IPS-18a (cell line): ENCODE measurements at regions not wholly inside any gene's neighbourhood (a gene's known extent, or its start where the extent isn't known, plus 50 kb on each side); places are given as distances from the start of the nearest gene placed in this dataset.

Experiments used
- H3K27ac ChIP-seq: one replicate; pipeline ENCODE4 v1.5.1; 2013; ENCODE audit warnings: low read length
- H3K27me3 ChIP-seq: one replicate; pipeline ENCODE4 v1.6.1; 2013; ENCODE audit warnings: mild to moderate bottlenecking, low read length; ENCODE audit not compliant: control insufficient read depth, insufficient read depth
- H3K36me3 ChIP-seq: one replicate; pipeline ENCODE4 v1.6.1; 2013; ENCODE audit warnings: low read depth, low read length; ENCODE audit not compliant: control insufficient read depth
- H3K4me1 ChIP-seq: one replicate; pipeline ENCODE4 v1.6.1; 2013; ENCODE audit warnings: low read depth, low read length; ENCODE audit not compliant: control insufficient read depth
- H3K4me3 ChIP-seq: one replicate; pipeline ENCODE4 v1.5.1; 2013; ENCODE audit warnings: low read length
- H3K9ac ChIP-seq: one replicate; pipeline ENCODE4 v1.6.1; 2013; ENCODE audit warnings: mild to moderate bottlenecking, low read length, moderate library complexity
- H3K9me3 ChIP-seq: one replicate; pipeline ENCODE4 v1.6.1; 2013; ENCODE audit warnings: low read depth, low read length; ENCODE audit not compliant: control insufficient read depth

DNA sequence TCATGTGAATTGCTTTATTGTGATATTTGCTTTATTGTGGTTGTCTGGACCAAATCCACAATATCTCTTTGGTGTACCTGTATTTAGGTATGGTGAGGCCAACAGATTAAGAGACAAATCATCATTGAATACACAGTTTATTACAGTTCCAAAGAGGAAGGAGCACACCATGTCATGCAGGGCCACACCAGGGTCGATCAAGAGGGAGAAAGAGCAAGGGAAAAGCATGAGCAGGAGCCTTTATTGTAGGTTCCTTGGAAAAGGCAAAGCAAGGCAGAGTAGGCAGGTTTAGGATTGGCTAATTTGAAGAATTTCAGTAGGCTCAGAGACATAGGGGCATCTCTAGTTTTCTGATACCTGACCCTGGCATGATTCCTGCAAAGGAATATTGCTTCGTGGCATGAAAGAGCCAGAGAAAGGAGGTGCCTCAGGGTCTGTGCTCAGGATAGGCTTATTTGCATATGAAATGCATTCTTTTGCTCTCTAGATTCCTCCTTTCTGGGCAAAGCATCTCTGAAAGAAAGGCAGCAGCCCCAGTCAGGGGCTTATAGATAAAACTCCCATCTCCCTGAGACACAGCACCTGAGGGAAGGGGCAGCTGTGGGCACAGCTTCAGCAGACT is 214.2 kb upstream of the ERBB4 start:
- Histone ChIP-seq H3K36me3 (no peaks in the 10 kb centered on the region), H3K9me3 (peaks cover 9% of the 10 kb centered on the region), H3K9ac (no peak overlapping the region), H3K4me3 (no peak overlapping the region), H3K27ac (no peak overlapping the region), H3K27me3 (no peaks in the 10 kb centered on the region), H3K4me1 (no peaks in the 10 kb centered on the region)

DNA sequence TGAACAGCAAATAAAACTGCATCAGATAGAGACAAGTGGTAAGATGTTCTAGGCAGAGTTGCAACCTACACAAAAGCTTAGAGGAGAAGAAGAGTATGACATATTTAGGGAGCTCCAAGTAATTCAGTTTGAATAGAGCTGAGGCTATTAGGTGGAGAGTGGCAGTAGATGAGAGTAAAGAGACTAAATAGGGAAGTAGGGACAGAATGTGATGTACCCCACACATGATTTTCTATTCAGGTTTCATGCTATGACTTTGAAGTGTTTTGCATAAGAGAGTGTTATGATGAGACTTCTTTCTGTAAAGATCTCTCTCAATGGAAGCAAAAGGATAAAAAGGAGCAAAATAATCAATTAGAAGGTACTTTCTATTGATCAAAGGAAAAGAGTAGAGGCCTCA is 206.8 kb upstream of the ERBB4 start:
- Histone ChIP-seq H3K27me3 (no peaks in the 10 kb centered on the region), H3K27ac (no peak overlapping the region), H3K36me3 (no peaks in the 10 kb centered on the region), H3K4me3 (no peak overlapping the region), H3K4me1 (peaks cover 3% of the 10 kb centered on the region), H3K9me3 (no peaks in the 10 kb centered on the region), H3K9ac (no peak overlapping the region)

DNA sequence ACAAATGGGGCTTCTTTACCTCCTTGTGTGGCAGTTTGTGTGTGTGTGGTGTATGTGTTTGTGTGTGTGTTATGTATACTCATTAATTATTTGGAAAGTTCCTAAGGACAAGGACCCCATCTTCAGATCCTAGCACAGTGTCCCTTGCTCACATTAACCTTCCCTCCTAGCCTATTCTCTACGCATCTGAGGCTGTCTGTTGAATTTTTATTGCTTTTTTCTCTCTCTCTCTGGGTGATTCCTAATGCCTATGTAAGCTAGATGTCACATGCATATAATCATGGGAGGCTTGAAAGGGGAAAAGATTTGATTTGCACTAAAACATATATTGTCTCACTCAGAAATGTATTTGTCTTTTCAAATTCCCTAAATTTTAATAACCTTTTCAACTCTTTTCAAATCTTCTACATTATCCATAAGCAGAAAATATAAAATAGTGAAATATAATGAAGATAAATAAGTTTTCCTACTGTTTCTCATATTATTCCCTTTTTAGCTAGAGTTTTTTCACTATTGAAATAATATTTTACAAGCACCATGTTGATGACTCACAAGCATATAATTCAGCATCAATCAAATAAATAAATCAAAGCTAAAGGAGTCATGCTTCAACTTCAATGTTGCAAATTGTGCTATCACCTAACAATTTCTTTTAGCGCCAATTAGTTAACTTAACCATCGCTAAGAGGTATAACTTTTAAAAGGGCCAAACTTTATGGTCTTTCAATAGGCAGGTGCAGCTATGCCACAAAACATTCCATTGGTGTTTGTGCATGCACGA is 199.0 kb upstream of the ERBB4 start:
- Histone ChIP-seq H3K9me3 (no peaks in the 10 kb centered on the region), H3K9ac (no peak overlapping the region)

DNA sequence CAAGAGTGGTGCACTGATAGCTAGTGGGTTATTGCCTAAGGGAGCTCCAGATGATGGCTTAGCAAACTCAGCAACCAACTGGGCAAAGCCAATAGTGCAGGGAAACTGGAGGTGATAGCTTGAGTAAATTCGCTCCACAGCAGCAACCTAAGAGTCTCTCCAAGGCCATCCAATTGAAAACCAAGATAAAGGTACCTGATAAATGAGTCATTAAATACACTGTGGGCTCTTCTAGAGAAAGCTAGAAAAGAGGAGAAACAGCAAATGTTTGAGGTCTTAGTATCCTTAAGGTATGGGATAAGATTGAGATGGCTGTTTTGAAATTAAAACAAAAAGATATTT is 197.8 kb upstream of the ERBB4 start:
- Histone ChIP-seq H3K9ac (no peak overlapping the region), H3K9me3 (no peaks in the 10 kb centered on the region), H3K36me3 (no peaks in the 10 kb centered on the region), H3K4me3 (no peak overlapping the region), H3K27me3 (no peaks in the 10 kb centered on the region), H3K27ac (no peak overlapping the region), H3K4me1 (peaks cover 3% of the 10 kb centered on the region)

More for the DNA sequence above, 199.0 kb upstream of the ERBB4 start:
- no peaks in the 10 kb centered on the region for H3K27me3 ChIP-seq
- no peak overlapping the region for H3K4me3 ChIP-seq
- H3K36me3 ChIP-seq = no peaks in the 10 kb centered on the region
- no peak overlapping the region for H3K27ac ChIP-seq
- peaks cover 3% of the 10 kb centered on the region for H3K4me1 ChIP-seq

DNA sequence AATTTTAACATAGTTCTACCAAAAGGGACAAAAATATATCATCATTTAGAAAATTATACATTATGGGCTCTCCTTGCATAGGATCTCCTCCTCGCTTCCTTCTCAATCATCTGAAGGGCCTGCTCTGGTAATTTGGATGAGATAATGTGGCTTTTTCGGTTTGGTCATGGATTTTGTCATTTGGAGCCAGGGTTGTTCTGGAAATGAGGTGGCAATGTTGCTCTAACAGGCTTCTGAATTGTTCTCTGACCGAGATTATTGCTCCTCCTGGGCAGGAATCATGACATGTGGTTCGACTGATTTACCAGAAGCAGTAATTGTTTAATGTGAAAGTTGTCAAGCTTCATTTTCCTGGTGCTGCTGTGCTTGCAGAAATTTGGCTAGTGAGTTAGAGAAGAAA is 194.7 kb upstream of the ERBB4 start:
- no peaks in the 10 kb centered on the region for H3K9me3 ChIP-seq
- H3K4me1 ChIP-seq = no peaks in the 10 kb centered on the region
- H3K9ac ChIP-seq = no peak overlapping the region
- H3K27ac ChIP-seq = no peak overlapping the region
- H3K4me3 ChIP-seq = no peak overlapping the region
- no peaks in the 10 kb centered on the region for H3K27me3 ChIP-seq
- H3K36me3 ChIP-seq = no peaks in the 10 kb centered on the region

DNA sequence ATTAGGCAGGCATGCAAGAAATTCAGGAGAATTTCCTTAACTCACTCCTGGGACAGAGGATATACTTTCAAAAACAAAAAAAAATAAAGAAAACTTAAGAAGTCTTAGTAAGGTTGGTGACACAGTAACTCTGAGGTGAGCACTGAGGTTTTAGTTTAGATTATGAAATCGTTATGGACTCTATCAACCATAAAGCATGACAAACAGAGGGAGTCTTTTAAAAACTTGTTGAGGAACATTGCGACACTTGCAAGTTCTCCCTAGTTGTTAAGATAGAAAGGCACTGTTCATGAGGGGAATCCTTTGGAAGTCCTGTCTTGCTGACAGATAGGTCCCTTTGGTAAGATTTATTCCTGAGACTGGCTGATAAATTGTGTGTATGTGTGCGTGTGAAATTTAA is 194.3 kb upstream of the ERBB4 start:
- Histone ChIP-seq H3K4me3 (no peak overlapping the region), H3K9me3 (no peaks in the 10 kb centered on the region), H3K4me1 (no peaks in the 10 kb centered on the region), H3K27ac (no peak overlapping the region), H3K9ac (no peak overlapping the region), H3K27me3 (no peaks in the 10 kb centered on the region), H3K36me3 (no peaks in the 10 kb centered on the region)

DNA sequence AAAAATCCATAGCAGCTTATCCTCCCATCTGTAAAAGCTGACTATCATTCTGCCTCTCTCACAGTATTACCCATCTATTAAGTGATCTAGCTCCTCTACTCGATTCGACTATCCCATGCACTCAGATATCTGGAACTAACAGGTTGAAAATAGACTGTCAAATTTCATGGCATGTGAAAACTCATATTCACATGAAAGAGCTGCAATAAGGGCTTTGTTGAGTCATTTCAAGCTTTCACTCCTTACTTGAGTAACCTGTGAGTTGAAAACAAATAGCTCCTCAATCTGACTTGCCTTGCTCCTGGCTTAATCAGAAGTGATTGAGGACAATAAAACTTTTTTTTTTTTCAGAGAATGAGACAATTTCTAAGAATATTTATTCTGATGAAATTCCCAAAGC is 192.4 kb upstream of the ERBB4 start:
- Histone ChIP-seq H3K4me1 (peaks cover 3% of the 10 kb centered on the region), H3K9me3 (no peaks in the 10 kb centered on the region), H3K36me3 (no peaks in the 10 kb centered on the region), H3K9ac (no peak overlapping the region), H3K4me3 (no peak overlapping the region), H3K27ac (no peak overlapping the region), H3K27me3 (no peaks in the 10 kb centered on the region)

DNA sequence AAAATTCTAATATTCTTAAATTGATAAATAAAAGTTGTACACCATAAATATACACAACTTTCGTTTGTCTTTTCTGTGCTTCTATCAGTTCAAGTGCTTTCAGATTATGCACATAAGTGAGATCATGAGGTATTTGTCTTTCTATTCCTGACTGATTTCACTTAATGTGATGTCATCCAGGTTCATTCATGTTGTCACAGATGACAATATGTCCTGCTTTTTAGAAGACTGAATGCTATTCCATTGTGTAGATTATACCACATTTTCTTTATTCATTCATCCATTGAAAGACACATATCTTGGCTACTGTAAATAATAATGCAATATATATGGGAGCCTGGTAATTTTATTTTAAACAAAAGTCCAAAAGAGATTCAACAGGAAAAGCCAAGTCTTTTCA is 190.1 kb upstream of the ERBB4 start:
- no peak overlapping the region for H3K9ac ChIP-seq
- peaks cover 3% of the 10 kb centered on the region for H3K4me1 ChIP-seq
- H3K4me3 ChIP-seq = no peak overlapping the region
- H3K27me3 ChIP-seq = no peaks in the 10 kb centered on the region
- no peak overlapping the region for H3K27ac ChIP-seq
- H3K9me3 ChIP-seq = no peaks in the 10 kb centered on the region
- no peaks in the 10 kb centered on the region for H3K36me3 ChIP-seq

DNA sequence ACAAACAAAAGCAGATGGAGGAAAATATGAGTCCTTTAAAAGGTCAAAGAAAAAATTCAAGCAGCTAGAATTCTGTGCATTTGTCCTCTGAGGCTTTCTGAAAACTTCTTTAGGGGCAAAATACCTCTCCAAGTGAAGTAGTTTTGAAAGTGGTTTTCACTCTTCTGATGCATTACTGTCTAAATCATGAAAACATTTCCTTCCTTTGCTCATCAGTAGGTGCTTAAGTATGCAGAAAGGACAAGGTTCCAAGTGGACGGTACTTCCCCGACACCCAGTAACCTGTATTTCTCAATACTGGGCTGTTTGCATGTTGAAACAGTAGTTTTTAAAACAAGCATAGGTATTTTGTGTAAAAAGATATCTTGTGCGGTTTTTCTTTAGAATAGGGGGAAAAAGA is 189.1 kb upstream of the ERBB4 start:
- Histone ChIP-seq H3K27me3 (no peaks in the 10 kb centered on the region), H3K4me3 (no peak overlapping the region), H3K27ac (no peak overlapping the region), H3K9ac (no peak overlapping the region), H3K36me3 (no peaks in the 10 kb centered on the region), H3K4me1 (peaks cover 3% of the 10 kb centered on the region), H3K9me3 (no peaks in the 10 kb centered on the region)

DNA sequence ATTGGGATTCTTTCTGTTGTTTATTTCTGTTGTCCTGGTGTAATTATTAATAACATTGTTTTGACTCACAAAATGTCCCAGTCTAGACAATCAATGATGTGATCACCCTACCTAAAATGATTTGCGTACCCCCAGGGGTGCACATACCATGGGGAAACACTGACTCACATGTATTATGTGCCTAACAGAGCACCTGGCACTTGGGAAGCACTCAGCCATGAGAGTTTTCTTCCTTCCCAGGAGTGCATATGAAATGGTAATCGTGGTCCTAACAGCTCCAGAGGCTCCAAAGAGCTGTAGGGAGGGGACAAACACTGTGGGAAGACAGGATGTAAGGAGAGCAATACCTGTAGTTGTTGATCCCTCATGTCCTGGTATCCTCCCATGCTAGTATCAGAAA is 187.8 kb upstream of the ERBB4 start:
- H3K36me3 ChIP-seq = no peaks in the 10 kb centered on the region
- no peak overlapping the region for H3K9ac ChIP-seq
- H3K9me3 ChIP-seq = no peaks in the 10 kb centered on the region
- H3K27ac ChIP-seq = no peak overlapping the region
- no peak overlapping the region for H3K4me3 ChIP-seq
- no peaks in the 10 kb centered on the region for H3K27me3 ChIP-seq
- H3K4me1 ChIP-seq = peaks cover 3% of the 10 kb centered on the region

DNA sequence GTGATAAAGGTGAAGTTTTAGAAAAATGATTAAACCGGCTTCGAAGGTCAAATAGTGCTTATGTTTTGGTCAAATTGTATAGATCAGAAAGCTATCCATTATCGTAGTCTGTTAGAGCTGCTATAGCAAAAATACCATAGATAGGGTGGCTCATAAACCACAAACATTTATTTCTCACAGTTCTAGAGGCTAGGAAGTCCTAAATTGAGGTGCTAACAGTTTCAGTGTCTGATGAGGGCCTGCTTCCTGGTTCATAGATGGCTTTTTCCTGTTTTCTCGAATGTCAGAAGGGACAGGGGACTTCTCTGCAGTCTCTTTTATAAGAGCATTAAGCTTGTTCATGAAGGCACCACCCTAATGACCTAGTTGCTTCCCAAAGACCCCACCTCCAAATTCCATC is 186.6 kb upstream of the ERBB4 start:
- no peak overlapping the region for H3K9ac ChIP-seq

DNA sequence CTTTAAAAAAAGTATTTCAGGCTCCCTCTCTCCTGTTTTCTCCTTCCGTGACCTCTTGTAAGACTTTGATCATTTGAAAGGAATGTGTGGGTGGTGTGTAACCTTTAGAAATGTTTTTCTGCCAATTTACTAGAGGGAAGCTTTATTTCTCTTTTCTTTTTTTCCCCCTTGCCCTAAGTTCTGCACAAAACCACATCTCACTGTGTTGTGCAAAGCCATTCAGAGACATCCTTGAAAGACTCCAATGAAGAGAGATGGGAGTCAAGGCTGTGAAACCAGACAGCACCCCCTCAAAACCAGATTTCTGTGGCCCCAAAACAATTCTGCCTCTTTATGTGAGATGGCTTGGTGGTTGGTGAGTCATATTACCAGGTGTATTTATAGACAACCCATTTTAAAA is 184.6 kb upstream of the ERBB4 start:
- no peak overlapping the region for H3K4me3 ChIP-seq
- H3K4me1 ChIP-seq = peaks cover 3% of the 10 kb centered on the region
- H3K9me3 ChIP-seq = no peaks in the 10 kb centered on the region
- H3K9ac ChIP-seq = no peak overlapping the region
- no peaks in the 10 kb centered on the region for H3K27me3 ChIP-seq
- H3K36me3 ChIP-seq = no peaks in the 10 kb centered on the region
- H3K27ac ChIP-seq = no peak overlapping the region

More for the DNA sequence above, 186.6 kb upstream of the ERBB4 start:
- H3K4me3 ChIP-seq = no peak overlapping the region
- H3K9me3 ChIP-seq = no peaks in the 10 kb centered on the region
- H3K27me3 ChIP-seq = no peaks in the 10 kb centered on the region
- H3K27ac ChIP-seq = no peak overlapping the region
- H3K4me1 ChIP-seq = peaks cover 3% of the 10 kb centered on the region
- no peaks in the 10 kb centered on the region for H3K36me3 ChIP-seq
